HG02981 (cell line): ENCODE measurements at regions not wholly inside any gene's neighbourhood (a gene's known extent, or its start where the extent isn't known, plus 50 kb on each side); places are given as distances from the start of the nearest gene placed in this dataset.

ENCODE experiments used
- ATAC-seq: cut with Tn5 transposase; IDR thresholded peaks from one replicate; pipeline ENCODE4 v1.9.1; 2021; ENCODE audit warnings: mild to moderate bottlenecking, moderate library complexity; ENCODE audit not compliant: unreplicated experiment

GRCh38 chr5:143694357-143694756 is 117.6 kb upstream of the HMHB1 start:
- ATAC-seq: no peak

- peak; percentile 65 for ATAC-seq
Measured at GRCh38 chr5:143693651-143694252, 118.2 kb upstream of the HMHB1 start.

DNA sequence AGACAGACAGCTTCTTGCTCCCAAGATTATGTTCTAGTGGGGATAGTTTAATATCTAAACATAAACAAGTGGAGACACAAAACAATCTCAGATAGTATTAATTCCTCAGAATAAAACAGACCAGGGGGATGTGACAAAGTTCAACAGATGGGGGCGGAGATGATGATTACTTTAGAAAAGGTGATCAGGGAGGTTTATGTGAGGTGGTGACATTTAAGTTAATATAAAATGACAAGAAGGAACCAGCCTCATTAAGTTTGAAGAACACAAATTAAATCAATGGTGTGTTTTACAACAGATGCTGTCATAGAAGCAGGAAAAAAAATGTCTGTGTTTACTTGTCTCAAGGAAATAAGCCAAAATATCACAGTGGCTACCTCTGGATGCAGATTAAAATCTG is 119.6 kb upstream of the HMHB1 start:
- no peak for ATAC-seq

- no peak for ATAC-seq
Measured at GRCh38 chr5:143691945-143692290, 120.0 kb upstream of the HMHB1 start.

GRCh38 chr5:143691287-143691944 is 120.5 kb upstream of the HMHB1 start:
- ATAC-seq: no peak

- no peak for ATAC-seq
Measured at GRCh38 chr5:143687604-143688003, 124.4 kb upstream of the HMHB1 start.

GRCh38 chr5:143685246-143685815 is 126.6 kb upstream of the HMHB1 start:
- no peak for ATAC-seq

DNA sequence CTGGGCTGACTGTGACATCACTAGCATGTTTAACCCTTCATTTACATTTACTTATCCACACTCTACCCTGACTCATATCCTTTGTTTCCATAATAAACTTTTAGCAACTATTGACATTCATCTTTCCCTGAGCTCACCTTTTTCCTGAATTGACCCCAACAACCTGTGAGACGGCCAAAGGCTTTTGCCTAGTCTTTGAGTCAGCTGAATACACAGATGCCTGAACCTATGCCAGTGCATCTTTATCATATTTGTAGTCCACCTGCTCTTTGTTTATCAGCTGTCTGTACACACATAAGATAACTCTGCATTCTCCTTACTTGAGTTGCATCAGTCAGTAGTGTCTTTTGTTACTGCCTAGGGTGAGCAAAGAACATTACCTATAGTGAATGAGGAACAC is 128.5 kb upstream of the HMHB1 start:
- ATAC-seq: no peak

DNA sequence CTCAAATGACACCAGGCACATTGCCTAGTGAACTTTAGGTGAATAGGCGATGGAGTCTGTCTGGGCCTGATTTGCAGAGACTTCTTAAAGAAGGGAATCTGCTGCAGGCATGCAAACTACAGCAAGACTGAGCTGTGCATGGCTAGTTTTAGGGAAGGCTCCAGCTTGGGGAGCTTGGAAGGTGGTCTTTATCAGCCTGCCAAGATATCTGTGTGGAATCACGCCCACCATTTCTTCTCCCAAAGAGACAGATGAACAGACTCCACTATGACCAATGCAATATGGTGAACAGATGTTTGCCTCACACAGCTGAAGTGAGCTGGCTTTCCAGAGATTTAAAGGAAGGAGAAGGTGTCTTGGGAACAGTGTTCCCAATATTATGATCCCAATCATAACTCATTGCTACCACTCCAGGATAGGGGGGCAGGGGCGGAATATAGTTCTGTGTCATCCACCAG is 129.0 kb upstream of the HMHB1 start:
- no peak for ATAC-seq

DNA sequence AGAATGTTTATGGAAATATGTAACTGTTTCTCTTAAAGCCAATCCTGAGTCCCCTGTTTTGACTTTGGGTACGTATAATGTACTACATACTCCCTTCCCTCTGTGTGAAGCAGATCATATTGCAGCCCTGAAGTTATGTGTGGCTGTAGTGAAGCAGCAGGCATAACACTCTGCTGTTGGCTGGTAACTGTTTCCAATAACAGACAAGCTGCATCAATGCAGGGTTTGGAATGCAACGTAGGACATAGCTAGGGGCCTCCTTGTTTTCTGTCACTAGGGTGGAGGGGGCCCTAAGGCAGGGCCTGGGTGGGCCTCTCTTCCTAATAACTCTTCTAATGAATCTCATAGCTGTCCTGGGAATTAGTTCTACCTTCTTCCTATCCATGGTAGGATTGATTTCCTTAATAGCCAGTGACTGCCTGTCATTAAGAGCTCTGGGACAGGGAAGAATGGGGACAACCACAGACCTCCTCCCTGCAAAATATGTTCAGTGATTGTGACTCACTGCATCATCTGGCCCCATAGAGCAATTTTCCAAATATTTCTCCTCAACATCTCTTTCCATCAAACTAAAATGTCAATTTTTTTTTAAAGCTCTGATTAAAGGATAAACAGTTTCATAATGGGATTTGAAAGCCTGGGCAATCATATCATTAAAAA is 129.6 kb upstream of the HMHB1 start:
- ATAC-seq: no peak

DNA sequence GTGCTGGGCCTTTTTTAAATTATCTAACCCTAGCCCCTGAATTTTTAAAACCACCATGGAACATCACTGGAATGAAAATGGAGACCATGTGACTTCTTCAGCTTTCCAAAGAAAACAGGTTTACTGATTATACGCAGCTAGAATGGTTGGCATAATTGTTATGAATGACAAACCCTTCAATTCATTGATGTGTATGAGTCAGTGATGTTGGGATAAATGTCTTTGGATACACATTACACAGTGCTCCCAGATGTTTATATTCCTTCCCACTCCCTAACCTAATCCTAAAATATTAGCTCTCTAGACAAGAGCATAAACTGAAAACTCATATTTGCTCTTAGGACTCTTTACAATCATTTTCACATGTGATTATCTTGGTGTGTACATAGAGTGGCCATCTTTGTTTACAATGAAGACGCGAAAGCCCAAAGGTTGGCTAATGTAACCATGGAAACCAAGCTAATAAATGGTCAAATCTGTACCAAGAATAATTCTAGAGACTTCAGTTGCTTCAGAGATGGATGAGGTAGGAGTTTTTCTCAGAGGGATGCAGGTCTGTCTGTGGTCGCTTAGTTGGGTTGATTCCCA is 131.2 kb upstream of the HMHB1 start:
- ATAC-seq: no peak

GRCh38 chr5:143679777-143680176 is 132.2 kb upstream of the HMHB1 start:
- no peak for ATAC-seq

- ATAC-seq: no peak
Measured at GRCh38 chr5:143678148-143678905, 133.6 kb upstream of the HMHB1 start.

- ATAC-seq: no peak
Measured at GRCh38 chr5:143677403-143677802, 134.6 kb upstream of the HMHB1 start.

- ATAC-seq: no peak
Measured at GRCh38 chr5:143676802-143677201, 135.2 kb upstream of the HMHB1 start.

GRCh38 chr5:143674469-143674786 is 137.5 kb upstream of the HMHB1 start:
- no peak for ATAC-seq

DNA sequence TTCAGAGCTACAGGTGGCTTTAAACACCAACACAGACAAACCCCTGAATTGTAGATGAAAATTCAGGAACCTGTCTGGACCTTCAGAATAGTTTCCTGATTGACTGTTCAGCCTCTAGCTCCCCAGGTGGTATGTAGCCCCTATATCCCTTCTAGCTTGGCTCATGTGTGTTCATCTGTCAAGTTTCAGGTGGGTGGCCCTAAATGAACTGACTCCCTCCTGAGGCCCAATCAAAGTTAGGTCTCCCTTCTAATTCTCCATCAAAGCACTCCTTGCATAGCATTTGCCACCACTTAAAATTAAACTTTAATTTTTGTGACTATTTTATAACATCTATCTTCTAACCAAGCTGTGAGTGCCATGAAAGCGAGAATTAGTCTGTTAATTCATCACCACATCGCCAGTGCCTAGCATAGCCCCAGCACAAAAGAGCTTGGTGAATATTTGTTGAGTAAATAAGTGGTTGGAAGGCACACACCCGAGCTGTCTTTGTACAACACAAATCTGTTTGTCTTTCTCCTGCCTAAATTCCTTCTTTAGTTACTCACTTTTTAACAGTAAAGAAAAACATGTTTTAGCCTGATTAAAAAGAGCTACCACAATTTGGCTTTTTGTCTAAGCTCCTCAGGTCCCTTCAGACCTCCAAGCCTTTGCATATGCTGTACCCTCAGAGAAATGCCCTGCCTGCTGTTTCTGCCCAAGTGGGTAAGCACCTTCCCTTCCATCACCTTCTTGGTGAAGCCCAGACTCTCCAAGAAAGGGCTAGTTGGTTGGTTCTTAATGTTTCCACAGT is 138.1 kb upstream of the HMHB1 start:
- no peak for ATAC-seq

DNA sequence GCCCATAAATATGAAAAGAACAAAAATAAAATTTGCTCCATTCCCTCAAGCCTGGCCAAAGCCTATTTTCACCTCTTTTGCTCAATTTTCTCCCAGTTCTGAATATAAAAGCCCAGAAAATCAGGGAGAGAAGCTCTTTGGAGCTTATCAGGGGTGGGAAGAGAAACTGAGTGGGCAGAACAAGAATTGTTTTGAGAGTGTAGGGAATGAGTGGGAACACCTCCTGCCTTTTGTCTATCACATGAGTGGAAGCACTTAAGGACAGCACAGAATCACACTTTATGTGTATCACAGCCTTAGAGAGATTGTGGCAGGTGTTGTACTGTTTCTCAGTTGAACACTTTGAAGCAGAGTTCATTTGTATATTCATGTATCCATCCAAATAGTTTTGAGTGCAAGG is 139.2 kb upstream of the HMHB1 start:
- no peak for ATAC-seq

DNA sequence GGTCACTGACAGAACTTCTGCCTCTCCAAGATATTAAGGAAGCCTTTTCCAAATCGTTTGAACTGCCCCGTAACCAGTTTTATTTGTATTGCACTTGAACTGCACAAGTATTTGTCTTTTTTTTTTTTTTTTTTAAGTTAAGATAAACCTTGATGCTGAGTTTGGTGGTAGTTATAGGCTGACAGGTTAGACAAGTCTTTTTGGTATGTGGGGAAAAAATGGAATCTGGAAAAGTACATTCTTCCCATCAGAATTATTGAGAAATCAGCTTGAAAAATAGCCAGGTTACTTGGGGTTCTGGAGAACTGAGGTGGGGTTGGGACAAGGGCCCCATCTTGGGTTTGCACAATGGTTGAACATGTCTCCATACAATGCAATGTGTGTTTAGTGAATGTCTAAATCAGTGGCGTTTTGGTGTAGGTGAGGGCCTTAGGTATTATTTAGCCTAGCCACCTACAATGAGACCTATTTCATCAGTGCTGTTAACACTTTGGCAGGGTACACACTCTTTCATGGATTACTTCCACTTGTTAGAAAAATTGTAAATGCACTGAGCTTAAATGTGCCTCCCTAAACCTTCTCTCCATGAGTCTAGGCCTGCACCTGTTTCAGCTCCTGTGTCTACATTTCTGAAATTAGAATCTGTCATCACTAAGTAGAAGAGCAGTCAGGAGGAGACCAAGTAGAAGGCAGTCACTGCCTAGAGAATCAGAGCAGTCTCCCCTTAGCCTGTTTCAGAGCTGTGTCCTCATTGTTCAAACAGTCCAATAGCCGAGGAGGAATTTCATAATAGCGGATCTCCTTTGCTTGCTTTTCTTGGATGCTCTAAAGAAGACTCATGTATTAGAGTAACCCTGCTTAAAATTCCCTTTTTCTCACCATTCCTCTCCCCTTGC is 140.0 kb upstream of the HMHB1 start:
- ATAC-seq: no peak
